Keratinocyte (primary cell): ENCODE measurements at regions not wholly inside any gene's neighbourhood (a gene's known extent, or its start where the extent isn't known, plus 50 kb on each side); places are given as distances from the start of the nearest gene placed in this dataset.

Experiments used
- DNase-seq: peaks from one replicate; pipeline ENCODE4 v3.0.0-alpha.2; 2011; ENCODE audit warnings: low read depth, missing footprints, low spot score
- FAIRE-seq: peaks from 2 replicates; lab custom pipeline; 2011; peaks lifted over from hg19 to GRCh38; lab: Jason Lieb, UNC
- H2AFZ ChIP-seq: 2 replicates; pipeline ENCODE4 v1.6.0; 2012; ENCODE audit warnings: low read length, control low read depth, inconsistent platforms; ENCODE audit not compliant: control insufficient read depth
- H3K27ac ChIP-seq: 2 replicates; pipeline ENCODE4 v1.5.1; 2011; ENCODE audit warnings: low read length; ENCODE audit not compliant: control insufficient read depth, insufficient read depth
- H3K27me3 ChIP-seq: 3 replicates; pipeline ENCODE4 v1.6.0; 2011; ENCODE audit warnings: low read length; ENCODE audit not compliant: control insufficient read depth, insufficient read depth; ENCODE audit errors: extremely low read depth
- H3K36me3 ChIP-seq, 2 experiments: 2 replicates in 1 of 2; 3 replicates in 1 of 2; pipeline ENCODE4 v1.5.1; 2011; ENCODE audit warnings: low read length in 2 of 2, mild to moderate bottlenecking in 1 of 2; ENCODE audit not compliant: control insufficient read depth in 2 of 2, insufficient read depth in 2 of 2; ENCODE audit errors: extremely low read depth in 1 of 2
- H3K4me1 ChIP-seq: 3 replicates; pipeline ENCODE4 v1.5.1; 2011; ENCODE audit warnings: low read length; ENCODE audit not compliant: control insufficient read depth, insufficient read depth; ENCODE audit errors: extremely low read depth
- H3K4me2 ChIP-seq: 3 replicates; pipeline ENCODE4 v1.6.0; 2011; ENCODE audit warnings: low read depth, low read length; ENCODE audit not compliant: control insufficient read depth, insufficient read depth; ENCODE audit errors: extremely low read depth
- H3K4me3 ChIP-seq, 3 experiments: fragments of 200-600 bp in 1 of 3; sonication (generic) in 1 of 3; 2 replicates in 2 of 3; 3 replicates in 1 of 3; pipeline ENCODE4 v1.5.1; 2011 to 2016; ENCODE audit warnings: low read length in 3 of 3, mild to moderate bottlenecking in 3 of 3, control low read depth in 2 of 3, inconsistent platforms in 1 of 3, low read depth in 1 of 3, mixed read lengths in 1 of 3, mixed run types in 1 of 3, moderate library complexity in 1 of 3; ENCODE audit not compliant: control insufficient read depth in 2 of 3, insufficient read depth in 2 of 3; ENCODE audit errors: extremely low read depth in 1 of 3
- H3K79me2 ChIP-seq: 2 replicates; pipeline ENCODE4 v1.6.0; 2012; ENCODE audit warnings: low read length; ENCODE audit not compliant: control insufficient read depth, insufficient read depth
- H3K9ac ChIP-seq: 3 replicates; pipeline ENCODE4 v1.6.0; 2011; ENCODE audit warnings: low read length; ENCODE audit not compliant: control insufficient read depth, insufficient read depth; ENCODE audit errors: extremely low read depth
- H3K9me1 ChIP-seq: 3 replicates; pipeline ENCODE4 v1.6.0; 2011; ENCODE audit warnings: low read length; ENCODE audit not compliant: control insufficient read depth, insufficient read depth; ENCODE audit errors: extremely low read depth
- H3K9me3 ChIP-seq: 2 replicates; pipeline ENCODE4 v1.5.1; 2012; ENCODE audit warnings: low read depth, low read length; ENCODE audit not compliant: control insufficient read depth
- H4K20me1 ChIP-seq: 3 replicates; pipeline ENCODE4 v1.6.0; 2011; ENCODE audit warnings: low read length; ENCODE audit not compliant: control insufficient read depth, insufficient read depth; ENCODE audit errors: extremely low read depth
- EZH2 ChIP-seq: IDR thresholded peaks from one replicate; pipeline ENCODE4 v1.6.1; 2012; ENCODE audit warnings: inconsistent platforms, mild to moderate bottlenecking, low read length, moderate library complexity
- dilution Hi-C: fragments of 300-500 bp; cut with MboI; formaldehyde crosslinking; loops from one replicate; pipeline ENCODE4 v1.7.0; 2020; ENCODE audit warnings: low sequenced_read_pairs; ENCODE audit not compliant: extremely low pct_ligation_motif_present
- TF ChIP-seq, protein P1 (sequence below), 3 experiments: IDR thresholded peaks in 1 of 3; conservative IDR thresholded peaks in 1 of 3; optimal IDR thresholded peaks in 1 of 3; 2 replicates in 2 of 3; 3 replicates in 1 of 3; pipeline versions ENCODE3 to v1.5.1; 2011; ENCODE audit warnings: low read length in 3 of 3, mild to moderate bottlenecking in 3 of 3, moderate library complexity in 2 of 3, control low read depth in 1 of 3, inconsistent platforms in 1 of 3; ENCODE audit not compliant: insufficient read depth in 2 of 3; ENCODE audit errors: extremely low read depth in 1 of 3

- Histone ChIP-seq H3K27ac (no peak overlapping the region), H3K4me1 (no peaks in the 10 kb centered on the region), H4K20me1 (no peaks in the 10 kb centered on the region), H3K9ac (no peak overlapping the region), H3K36me3 (no peaks in the 10 kb centered on the region), H3K27me3 (no peaks in the 10 kb centered on the region), H3K9me3 (no peaks in the 10 kb centered on the region), H2AFZ (no peak overlapping the region), H3K79me2 (no peaks in the 10 kb centered on the region), H3K4me2 (no peak overlapping the region), H3K9me1 (no peaks in the 10 kb centered on the region), H3K4me3 (no peak overlapping the region)
- FAIRE-seq (no peak), DNase-seq (no peak)
- TF ChIP-seq, protein P1, sequence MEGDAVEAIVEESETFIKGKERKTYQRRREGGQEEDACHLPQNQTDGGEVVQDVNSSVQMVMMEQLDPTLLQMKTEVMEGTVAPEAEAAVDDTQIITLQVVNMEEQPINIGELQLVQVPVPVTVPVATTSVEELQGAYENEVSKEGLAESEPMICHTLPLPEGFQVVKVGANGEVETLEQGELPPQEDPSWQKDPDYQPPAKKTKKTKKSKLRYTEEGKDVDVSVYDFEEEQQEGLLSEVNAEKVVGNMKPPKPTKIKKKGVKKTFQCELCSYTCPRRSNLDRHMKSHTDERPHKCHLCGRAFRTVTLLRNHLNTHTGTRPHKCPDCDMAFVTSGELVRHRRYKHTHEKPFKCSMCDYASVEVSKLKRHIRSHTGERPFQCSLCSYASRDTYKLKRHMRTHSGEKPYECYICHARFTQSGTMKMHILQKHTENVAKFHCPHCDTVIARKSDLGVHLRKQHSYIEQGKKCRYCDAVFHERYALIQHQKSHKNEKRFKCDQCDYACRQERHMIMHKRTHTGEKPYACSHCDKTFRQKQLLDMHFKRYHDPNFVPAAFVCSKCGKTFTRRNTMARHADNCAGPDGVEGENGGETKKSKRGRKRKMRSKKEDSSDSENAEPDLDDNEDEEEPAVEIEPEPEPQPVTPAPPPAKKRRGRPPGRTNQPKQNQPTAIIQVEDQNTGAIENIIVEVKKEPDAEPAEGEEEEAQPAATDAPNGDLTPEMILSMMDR (optimal IDR thresholded peaks at IDR 0.05 in 1 of 3, IDR thresholded peaks at IDR 0.05 in 1 of 3, conservative IDR thresholded peaks at IDR 0.05 in 1 of 3; ENCODE audit: extremely low read depth in 1 of 3, insufficient read depth in 2 of 3, low read length in 3 of 3), result no peak
- TF ChIP-seq EZH2, result no peak
- dilution Hi-C loops, result no loop called here
These were observed 257.8 kb downstream of the NPHP4 start for GRCh38 chr1:5734414-5734813.

DNA sequence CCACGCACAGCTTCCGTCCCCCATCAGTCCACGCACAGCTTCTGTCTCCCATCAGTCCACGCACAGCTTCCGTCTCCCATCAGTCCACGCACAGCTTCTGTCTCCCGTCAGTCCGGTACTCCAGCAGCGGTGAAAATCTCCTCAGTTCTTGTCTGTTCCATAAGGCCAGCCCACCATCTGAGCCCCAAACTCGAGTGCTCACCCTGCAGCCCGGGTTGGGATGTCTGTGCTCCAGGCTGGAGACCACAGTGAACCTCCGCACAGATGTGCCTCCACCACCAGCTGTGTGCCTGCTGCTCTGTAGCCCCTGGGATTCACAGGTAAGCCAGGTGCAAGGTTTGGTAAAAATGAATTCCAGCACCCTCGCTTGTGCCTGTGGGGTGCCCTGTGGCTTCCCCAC, 258.6 kb downstream of the NPHP4 start:
- dilution Hi-C loops, result no loop called here
- Histone ChIP-seq H2AFZ (no peak overlapping the region), H3K4me3 (no peak overlapping the region), H3K9me1 (no peaks in the 10 kb centered on the region), H3K9me3 (no peaks in the 10 kb centered on the region), H3K4me1 (no peaks in the 10 kb centered on the region), H3K27me3 (no peaks in the 10 kb centered on the region), H3K27ac (no peak overlapping the region), H4K20me1 (no peaks in the 10 kb centered on the region), H3K4me2 (no peak overlapping the region), H3K79me2 (no peaks in the 10 kb centered on the region), H3K9ac (no peak overlapping the region), H3K36me3 (no peaks in the 10 kb centered on the region)
- DNase-seq, result no peak
- no peak for TF ChIP-seq EZH2
- TF ChIP-seq, protein P1 (optimal IDR thresholded peaks at IDR 0.05 in 1 of 3, IDR thresholded peaks at IDR 0.05 in 1 of 3, conservative IDR thresholded peaks at IDR 0.05 in 1 of 3; ENCODE audit: extremely low read depth in 1 of 3, insufficient read depth in 2 of 3, low read length in 3 of 3), result no peak
- no peak for FAIRE-seq
